HG02885 (cell line): ENCODE measurements at regions not wholly inside any gene's neighbourhood (a gene's known extent, or its start where the extent isn't known, plus 50 kb on each side); places are given as distances from the start of the nearest gene placed in this dataset.

Experiments
- ATAC-seq: cut with Tn5 transposase; IDR thresholded peaks from one replicate; pipeline ENCODE4 v1.9.1; 2021; ENCODE audit warnings: mild to moderate bottlenecking; ENCODE audit not compliant: unreplicated experiment, poor library complexity

DNA sequence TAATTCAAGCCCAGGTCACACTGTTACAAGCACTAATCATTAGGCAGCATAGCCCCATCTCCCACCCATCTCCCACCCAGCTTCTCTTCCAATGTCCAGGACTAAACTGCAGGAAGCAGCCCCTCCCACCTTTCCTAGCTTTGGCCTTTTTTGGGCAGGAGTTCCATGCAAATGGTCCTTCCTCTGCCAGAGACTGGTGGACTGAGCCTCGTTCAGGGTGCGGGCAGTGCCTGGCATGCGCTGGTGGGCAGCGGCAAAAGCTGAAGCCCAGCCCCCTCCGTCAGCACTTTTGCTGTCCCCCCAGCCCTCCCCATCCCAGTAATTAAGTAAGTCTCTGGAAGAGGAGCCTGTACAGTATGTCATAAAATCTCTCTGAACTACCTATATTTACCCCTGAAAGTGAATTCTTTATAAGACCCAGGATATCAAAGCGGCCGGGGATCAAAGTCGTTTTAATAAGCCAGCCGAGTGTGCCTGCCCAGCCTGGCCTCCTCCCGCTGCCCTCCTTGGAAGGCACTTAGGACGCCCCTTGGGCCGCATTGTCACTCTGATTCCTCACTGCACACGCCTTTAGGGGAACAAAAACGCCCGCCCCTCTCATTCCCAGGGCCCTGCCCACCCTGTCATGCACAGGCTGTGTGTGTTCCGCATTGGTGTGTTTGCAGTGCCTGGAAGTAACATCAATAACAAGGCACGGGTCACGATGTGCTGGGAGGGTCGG lies 109.9 kb downstream of the IRX5 start:
- ATAC-seq = no peak

DNA sequence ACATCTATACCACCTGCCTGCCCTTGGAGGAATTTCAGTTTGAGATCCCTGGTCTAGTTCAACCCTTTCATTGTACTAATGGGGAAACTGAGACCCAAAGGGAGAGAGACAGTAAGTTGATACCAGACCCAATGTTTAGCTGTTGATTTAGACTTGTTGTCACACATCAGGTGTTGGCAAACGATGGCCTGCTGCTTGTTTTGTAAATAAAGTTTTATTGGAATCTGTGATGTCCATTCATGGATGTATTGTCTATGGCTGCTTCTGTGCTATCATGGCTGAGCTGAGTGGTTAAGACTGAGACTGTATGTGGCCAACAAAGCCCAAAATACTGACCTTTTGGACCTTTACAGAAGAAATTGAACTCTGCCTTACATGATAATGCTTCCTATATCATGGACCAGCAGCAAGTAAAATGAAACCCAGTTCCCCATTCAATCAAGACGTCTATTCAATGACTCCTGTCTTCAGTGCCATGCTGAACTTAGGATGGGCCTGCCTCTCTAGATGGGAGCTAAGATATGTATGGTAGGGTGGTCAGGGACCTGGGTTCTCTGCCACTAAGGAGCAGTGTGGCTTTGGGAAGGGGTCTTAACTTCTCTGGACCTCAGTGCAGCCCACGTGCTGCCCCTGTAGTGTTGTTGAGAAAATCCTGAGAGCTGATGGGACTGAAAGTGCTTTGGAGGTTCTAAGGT lies 111.0 kb downstream of the IRX5 start:
- no peak for ATAC-seq

DNA sequence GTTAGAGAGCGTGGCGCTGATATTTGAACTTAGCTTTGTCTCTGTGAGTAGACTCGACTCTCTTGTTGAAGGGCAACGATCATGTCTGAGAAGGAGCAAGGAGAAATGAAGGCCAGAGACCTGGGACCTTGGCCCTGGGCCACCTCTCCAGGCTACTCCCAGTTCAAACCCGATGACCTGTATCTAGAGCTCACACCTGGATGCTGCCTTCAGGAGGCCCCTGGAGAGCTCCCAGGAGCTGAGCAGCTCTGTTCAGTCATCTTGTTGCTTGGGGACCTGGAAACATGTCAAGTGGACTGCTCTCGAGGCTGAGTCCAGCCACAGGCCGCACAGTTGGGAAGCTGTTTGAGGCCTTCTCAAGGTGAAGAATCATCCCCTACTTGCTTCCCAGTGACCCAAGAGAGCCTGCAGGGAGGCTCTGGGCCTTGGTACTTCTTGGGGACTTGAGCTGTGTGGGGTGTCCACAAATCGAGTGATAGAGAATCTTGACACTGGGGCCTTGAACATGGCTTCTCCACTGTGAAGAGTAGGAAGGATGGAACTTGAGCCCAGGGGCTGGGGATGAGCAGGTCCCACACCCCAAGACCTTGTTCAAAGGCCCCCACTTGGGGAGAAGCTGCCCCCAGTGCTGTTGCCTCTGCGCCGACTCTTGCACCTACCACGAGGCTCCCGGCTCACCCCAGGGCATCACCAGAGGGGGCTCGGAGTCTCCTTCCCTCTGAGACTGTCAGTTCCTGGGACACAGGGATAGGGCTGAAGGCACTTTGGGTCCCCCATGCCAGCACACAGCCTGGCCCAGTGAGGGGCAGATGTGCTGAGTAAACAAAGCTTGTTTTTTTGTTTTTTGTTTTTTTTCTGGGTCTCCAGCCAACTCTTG lies 112.1 kb downstream of the IRX5 start:
- no peak for ATAC-seq

- ATAC-seq = no peak
Measured at GRCh38 chr16:55043499-55043898, 112.8 kb downstream of the IRX5 start.

- no peak for ATAC-seq
Measured at GRCh38 chr16:55044201-55044975, 113.7 kb downstream of the IRX5 start.

DNA sequence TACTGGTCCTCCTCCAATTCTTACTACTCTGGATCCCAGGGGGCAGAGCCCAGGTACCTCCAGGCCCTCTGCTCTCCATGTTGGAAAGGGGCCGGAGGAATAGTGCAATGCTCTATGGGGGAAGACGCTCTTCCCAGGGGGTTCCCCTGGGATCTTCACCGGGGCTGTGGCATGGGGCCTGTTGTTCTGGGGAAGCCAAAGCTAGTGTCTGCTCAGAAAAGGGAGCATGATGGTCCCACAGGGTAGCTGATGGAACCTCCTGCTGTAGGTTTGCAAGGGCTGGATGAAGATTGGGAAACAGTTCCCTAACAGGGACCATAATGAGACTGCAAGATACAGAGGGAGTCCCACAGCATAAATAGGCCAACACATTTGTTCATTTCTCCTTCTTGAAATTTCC lies 114.7 kb downstream of the IRX5 start:
- ATAC-seq = no peak

DNA sequence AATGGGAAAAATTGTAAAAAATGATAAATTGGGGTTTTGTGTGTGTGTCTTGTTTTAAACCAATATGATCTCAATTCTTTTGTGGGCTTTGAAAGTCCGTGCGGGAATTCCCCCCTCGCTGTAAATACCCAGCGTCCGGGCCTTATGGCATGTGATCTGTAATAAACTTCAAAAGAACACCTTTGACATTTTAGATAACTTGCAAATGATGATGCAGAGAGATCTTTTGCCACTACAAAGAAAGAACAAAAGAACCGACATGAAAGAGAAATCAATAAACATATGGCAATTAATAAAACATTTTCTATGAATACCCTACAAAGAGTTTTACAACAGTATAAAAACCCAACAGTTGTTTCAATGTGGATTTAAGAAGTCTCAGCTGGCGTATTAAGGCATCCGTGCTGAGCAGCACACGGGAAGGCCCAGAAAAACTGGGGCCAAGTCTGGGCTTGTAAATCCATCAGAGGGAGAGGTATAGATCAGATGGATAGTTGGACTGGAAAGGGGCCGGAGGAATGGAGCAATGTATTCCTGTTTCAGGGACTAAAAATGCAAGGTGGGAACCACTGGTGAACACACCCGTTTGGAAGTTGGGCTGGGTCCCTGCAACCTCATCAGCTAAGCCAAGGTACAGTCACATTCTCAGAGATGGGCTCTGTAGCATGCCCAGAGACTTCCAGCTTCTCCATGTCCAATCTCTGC lies 115.2 kb downstream of the IRX5 start:
- ATAC-seq = no peak

GRCh38 chr16:55046513-55046912 lies 115.8 kb downstream of the IRX5 start:
- no peak for ATAC-seq

DNA sequence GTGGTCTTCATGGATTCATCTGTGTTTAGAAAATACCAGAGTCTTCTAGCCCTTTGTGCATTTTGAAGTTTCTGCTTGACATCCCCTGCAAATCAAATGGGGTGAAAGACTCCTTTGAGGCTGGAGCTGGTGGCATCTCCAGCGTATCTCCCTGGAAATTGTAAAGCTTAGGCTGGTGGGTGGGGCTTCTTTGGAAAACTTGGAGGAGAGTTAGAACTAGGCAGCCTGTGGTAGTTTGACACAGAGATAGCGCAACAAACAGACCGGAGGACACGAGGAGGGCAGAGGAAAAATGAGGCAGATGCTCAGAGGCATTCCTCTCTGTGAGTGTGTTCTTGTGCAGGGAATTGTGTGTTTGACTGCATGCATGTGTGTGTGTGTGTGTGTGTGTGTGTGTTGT lies 116.3 kb downstream of the IRX5 start:
- no peak for ATAC-seq

GRCh38 chr16:55047331-55047730 lies 116.7 kb downstream of the IRX5 start:
- no peak for ATAC-seq

DNA sequence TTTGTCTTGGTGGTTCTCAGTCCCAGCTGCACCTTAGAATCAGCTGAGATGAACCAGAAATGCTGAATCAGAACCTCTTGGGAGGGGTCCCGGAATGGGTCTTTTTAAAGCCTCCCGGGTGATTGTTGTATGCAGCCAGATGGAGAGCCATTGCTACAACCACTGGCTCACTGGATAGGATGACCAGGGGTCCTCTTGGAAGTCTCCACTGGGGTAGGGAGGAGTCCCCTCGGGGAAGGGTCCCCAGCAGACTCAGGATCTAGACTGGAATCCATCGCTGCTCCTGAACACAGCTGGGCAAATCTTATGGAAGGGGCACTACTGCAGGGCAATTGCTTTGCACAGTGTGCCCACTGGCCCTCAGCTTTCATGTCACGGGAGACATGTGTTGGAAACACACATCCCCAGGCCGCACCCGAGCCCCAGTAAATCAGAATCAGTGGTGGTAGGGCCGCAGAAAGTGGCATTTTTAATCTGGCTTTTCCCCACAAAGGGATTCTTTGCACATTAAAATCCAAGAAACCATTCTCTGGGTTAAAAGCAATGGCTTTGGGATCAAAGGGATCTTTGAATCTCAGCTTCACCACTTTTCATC lies 117.3 kb downstream of the IRX5 start:
- no peak for ATAC-seq

DNA sequence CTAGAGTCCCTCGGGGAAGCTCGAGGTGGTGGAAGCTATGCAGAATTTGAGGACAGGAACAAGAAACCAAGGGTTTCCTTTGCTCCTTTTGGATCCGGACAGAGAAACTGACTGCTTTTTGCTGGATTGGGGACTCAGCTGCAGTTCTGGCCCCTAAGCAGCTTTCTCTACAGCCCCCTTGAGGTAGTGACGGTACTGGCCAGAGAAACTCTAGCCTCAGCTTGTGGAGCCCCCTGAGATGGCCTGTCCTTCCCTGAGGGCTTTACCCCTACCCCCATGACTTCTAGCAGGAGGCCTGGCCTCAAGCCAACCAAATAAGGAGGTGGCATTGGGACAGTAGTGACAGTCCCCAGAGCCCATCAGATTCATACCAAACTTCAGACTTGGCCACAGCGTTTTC lies 118.1 kb downstream of the IRX5 start:
- no peak for ATAC-seq

DNA sequence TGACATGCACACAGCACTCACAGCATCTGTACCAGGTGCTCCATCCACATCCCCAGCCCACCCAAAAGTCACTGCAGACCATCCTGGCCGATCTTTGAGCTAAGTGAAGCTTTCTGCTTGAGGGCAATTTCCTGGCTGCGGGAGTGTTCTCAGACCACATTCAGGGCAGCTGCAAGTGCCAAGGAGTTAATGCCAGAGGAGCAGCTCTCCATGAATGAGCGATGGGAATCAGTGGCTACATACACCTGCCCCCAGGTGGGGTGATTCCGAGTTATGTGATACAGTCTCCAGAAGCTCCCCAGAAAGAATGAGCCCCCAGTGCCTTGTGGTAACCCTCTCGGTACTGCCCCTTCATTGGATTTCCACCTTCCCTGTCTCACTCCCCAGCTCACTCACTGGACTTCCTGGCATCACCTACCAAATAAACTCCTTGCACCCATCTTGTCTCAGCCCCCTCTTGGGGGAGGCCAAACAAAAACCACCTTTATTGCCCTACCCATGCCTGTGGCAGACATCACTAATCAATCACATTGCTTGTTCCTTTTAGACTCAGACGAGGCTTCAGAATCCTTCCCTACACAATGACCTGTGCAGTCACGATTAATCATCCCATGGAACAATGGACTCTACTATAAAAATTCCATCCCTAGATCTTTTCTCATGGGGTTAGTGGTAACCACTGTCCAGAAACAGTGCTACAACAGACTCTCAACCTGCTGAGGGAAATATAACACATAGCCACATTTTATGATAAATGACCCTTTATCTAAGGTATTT lies 121.1 kb downstream of the IRX5 start:
- ATAC-seq = no peak

- ATAC-seq = no peak
Measured at GRCh38 chr16:55052348-55052734, 121.7 kb downstream of the IRX5 start.

DNA sequence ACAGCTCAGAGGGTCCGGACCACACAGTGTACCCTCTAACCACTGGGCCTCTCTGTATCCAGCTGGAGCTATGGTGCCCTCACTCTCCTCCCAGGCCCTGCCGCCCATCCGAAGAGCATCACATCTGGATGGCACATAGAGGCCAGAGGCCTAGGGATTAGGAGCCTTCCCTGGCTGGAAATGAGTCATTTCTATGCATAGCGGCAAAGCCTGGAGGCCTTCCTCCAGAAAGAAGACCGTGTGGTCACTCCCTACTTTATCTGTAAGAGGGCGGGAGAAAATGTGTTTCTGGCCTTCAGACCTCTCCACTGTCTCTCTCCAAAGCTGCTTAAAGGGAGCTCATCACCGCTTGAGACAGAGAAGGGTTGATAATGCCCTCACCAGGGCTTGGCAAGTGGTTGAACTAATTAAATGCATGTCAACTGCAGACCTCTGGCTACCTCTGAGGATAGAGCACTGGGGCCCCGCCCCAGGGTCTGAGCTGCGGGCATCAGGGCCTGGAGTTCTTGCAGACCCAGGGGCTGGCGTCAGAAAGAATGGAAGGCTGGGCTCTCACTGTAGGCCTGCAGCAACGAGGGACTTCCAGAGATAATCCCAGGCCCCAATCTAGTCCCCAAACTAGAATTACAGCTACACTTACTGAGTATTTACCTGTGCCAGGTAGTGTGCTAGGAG lies 122.2 kb downstream of the IRX5 start:
- ATAC-seq = no peak

DNA sequence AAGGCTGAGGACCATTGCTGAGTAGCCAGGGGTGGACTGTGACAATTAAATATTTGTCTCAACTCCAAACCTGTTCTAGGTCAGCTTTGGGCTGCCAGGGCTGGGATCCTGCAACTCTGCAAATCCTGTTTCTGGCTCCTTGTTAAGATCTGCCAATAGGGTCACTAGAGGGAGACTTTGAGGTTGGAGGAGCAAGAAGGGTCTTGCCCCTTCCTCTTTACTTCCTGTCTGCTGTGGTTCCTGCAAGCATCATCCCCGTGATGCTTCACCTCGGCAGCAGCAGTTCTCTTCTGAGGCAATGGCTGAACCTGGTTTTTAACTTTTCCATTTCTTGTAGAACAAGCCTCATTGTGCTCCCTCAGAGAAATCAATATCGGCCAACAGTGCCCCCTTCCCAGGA lies 124.6 kb downstream of the IRX5 start:
- no peak for ATAC-seq

- no peak for ATAC-seq
Measured at GRCh38 chr16:55056585-55057401, 126.1 kb downstream of the IRX5 start.
